ENCODE measurements at regions not wholly inside any gene's neighbourhood (a gene's known extent, or its start where the extent isn't known, plus 50 kb on each side); places are given as distances from the start of the nearest gene placed in this dataset.

- peak; percentile 78 for TF ChIP-seq ZNF414 (CRISPR knock-in tag; IDR thresholded peaks at IDR 0.05)
- peak; percentile 90 for TF ChIP-seq ZFX (CRISPR knock-in tag; IDR thresholded peaks at IDR 0.05; ENCODE audit: low read depth)
- TF ChIP-seq HNRNPLL (IDR thresholded peaks at IDR 0.05; ENCODE audit: low read depth, low read length, poor library complexity, severe bottlenecking) = peak; percentile 20
- peak; percentile 77 for TF ChIP-seq ARNTL (CRISPR knock-in tag; IDR thresholded peaks at IDR 0.05)
- TF ChIP-seq ZNF782 (CRISPR knock-in tag; IDR thresholded peaks at IDR 0.05; ENCODE audit: borderline replicate concordance) = 0 out of 2 replicates have a peak, but pooled peaks have one; percentile 68
- 0 out of 2 replicates have a peak, but pooled peaks have one; percentile 32 for TF ChIP-seq BORCS8-MEF2B (CRISPR knock-in tag; IDR thresholded peaks at IDR 0.05)
- peak; percentile 52; the same call in 1 of the 2 replicates for TF ChIP-seq SAP130 (CRISPR knock-in tag; IDR thresholded peaks at IDR 0.05; ENCODE audit: low read depth)
- peak; percentile 39; the same call in 1 of the 2 replicates for TF ChIP-seq NFKB2 (CRISPR knock-in tag; IDR thresholded peaks at IDR 0.05; ENCODE audit: borderline replicate concordance)
- 0 out of 2 replicates have a peak, but pooled peaks have one; percentile 66 for TF ChIP-seq ZFYVE20 (CRISPR knock-in tag; IDR thresholded peaks at IDR 0.05; ENCODE audit: borderline replicate concordance, low read depth)
- TF ChIP-seq ZNF343 (CRISPR knock-in tag; IDR thresholded peaks at IDR 0.05) = 0 out of 2 replicates have a peak, but pooled peaks have one; percentile 58
- TF ChIP-seq POGZ (CRISPR knock-in tag; IDR thresholded peaks at IDR 0.05) = peak; percentile 77
- 0 out of 2 replicates have a peak, but pooled peaks have one; percentile 54 for TF ChIP-seq ZSCAN29 (CRISPR knock-in tag; conservative IDR thresholded peaks at IDR 0.05)
- TF ChIP-seq ZNF543 (CRISPR knock-in tag; IDR thresholded peaks at IDR 0.05) = peak; percentile 95
- 0 out of 2 replicates have a peak, but pooled peaks have one; percentile 58 for TF ChIP-seq ZNF546 (CRISPR knock-in tag; conservative IDR thresholded peaks at IDR 0.05)
- TF ChIP-seq IKZF4 (CRISPR knock-in tag; IDR thresholded peaks at IDR 0.05; ENCODE audit: borderline replicate concordance, low read depth, not compliant biosample characterization) = peak; percentile 80
- peak; percentile 68 for TF ChIP-seq IRF2 (CRISPR knock-in tag; IDR thresholded peaks at IDR 0.05)
- TF ChIP-seq ZNF609 (CRISPR knock-in tag; IDR thresholded peaks at IDR 0.05; ENCODE audit: borderline replicate concordance) = peak; percentile 67; the same call in 1 of the 2 replicates
- TF ChIP-seq ZNF430 (CRISPR knock-in tag; IDR thresholded peaks at IDR 0.05) = 0 out of 2 replicates have a peak, but pooled peaks have one; percentile 30
- TF ChIP-seq ZNF317 (CRISPR knock-in tag; IDR thresholded peaks at IDR 0.05) = 0 out of 2 replicates have a peak, but pooled peaks have one; percentile 23
- peak; percentile 74 for TF ChIP-seq MED8 (CRISPR knock-in tag; IDR thresholded peaks at IDR 0.05; ENCODE audit: insufficient replicate concordance)
- 0 out of 2 replicates have a peak, but pooled peaks have one; percentile 21 for TF ChIP-seq MEF2D (CRISPR knock-in tag; IDR thresholded peaks at IDR 0.05)
- peak; percentile 47; the same call in 1 of the 2 replicates for TF ChIP-seq EED (CRISPR knock-in tag; IDR thresholded peaks at IDR 0.05)
- TF ChIP-seq PATZ1 (CRISPR knock-in tag; IDR thresholded peaks at IDR 0.05) = peak; percentile 67
These were observed 282.5 kb upstream of the AGTR2 start (continued) for GRCh38 chrX:115888041-115888440.
